Activated effector memory CD4-positive, alpha-beta T cell treated with Interleukin-2 at 50 U/mL for 16 hours (primary cell): ENCODE measurements at regions not wholly inside any gene's neighbourhood (a gene's known extent, or its start where the extent isn't known, plus 50 kb on each side); places are given as distances from the start of the nearest gene placed in this dataset.
"Not testable (repeated sequence)": the region's sequence is repeated elsewhere in the genome, so short reads cannot be mapped to it uniquely, and the experiment has no call there.

Experiments used
- DNase-seq: peaks from one replicate; pipeline ENCODE4 v3.0.0-alpha.2; 2020

- DNase-seq, result no peak
Observed at GRCh38 chr4:123501733-123502132, 105.1 kb downstream of the SPRY1 start.

GRCh38 chr4:123503698-123504363, 107.2 kb downstream of the SPRY1 start:
- no peak for DNase-seq

- no peak for DNase-seq
Observed at GRCh38 chr4:123505095-123506010, 108.8 kb downstream of the SPRY1 start.

- DNase-seq, result no peak
Observed at GRCh38 chr4:123506011-123506695, 109.6 kb downstream of the SPRY1 start.

- DNase-seq, result no peak
Observed at GRCh38 chr4:123507376-123507775, 110.8 kb downstream of the SPRY1 start.

GRCh38 chr4:123510221-123510620, 113.6 kb downstream of the SPRY1 start:
- DNase-seq, result no peak

- DNase-seq, result no peak
Observed at GRCh38 chr4:123510659-123511058, 114.1 kb downstream of the SPRY1 start.

GRCh38 chr4:123516576-123516975, 120.0 kb downstream of the SPRY1 start:
- DNase-seq, result no peak

- DNase-seq, result no peak
Observed at GRCh38 chr4:123517176-123517575, 120.6 kb downstream of the SPRY1 start.

- DNase-seq, result no peak
Observed at GRCh38 chr4:123517971-123518370, 121.4 kb downstream of the SPRY1 start.

- no peak for DNase-seq
Observed at GRCh38 chr4:123520325-123520724, 123.7 kb downstream of the SPRY1 start.

GRCh38 chr4:123522081-123522480, 125.5 kb downstream of the SPRY1 start:
- DNase-seq, result no peak

GRCh38 chr4:123522646-123523045, 126.1 kb downstream of the SPRY1 start:
- DNase-seq, result no peak

GRCh38 chr4:123524958-123525628, 128.5 kb downstream of the SPRY1 start:
- no peak for DNase-seq

GRCh38 chr4:123526511-123526910, 129.9 kb downstream of the SPRY1 start:
- no peak for DNase-seq

GRCh38 chr4:123528501-123529277, 132.1 kb downstream of the SPRY1 start:
- DNase-seq, result no peak

GRCh38 chr4:123529278-123529568, 132.6 kb downstream of the SPRY1 start:
- DNase-seq, result no peak

- DNase-seq, result no peak
Observed at GRCh38 chr4:123530357-123530756, 133.8 kb downstream of the SPRY1 start.

- no peak for DNase-seq
Observed at GRCh38 chr4:123535037-123535748, 138.6 kb downstream of the SPRY1 start.

GRCh38 chr4:123536225-123536624, 139.6 kb downstream of the SPRY1 start:
- DNase-seq, result no peak

GRCh38 chr4:123537906-123538402, 141.4 kb downstream of the SPRY1 start:
- DNase-seq, result not testable (repeated sequence)
